ENCODE measurements at regions not wholly inside any gene's neighbourhood (a gene's known extent, or its start where the extent isn't known, plus 50 kb on each side); places are given as distances from the start of the nearest gene placed in this dataset.

GRCh38 chr2:60127191-60127590, 426.3 kb downstream of the BCL11A start:
- TF ChIP-seq, protein P1, sequence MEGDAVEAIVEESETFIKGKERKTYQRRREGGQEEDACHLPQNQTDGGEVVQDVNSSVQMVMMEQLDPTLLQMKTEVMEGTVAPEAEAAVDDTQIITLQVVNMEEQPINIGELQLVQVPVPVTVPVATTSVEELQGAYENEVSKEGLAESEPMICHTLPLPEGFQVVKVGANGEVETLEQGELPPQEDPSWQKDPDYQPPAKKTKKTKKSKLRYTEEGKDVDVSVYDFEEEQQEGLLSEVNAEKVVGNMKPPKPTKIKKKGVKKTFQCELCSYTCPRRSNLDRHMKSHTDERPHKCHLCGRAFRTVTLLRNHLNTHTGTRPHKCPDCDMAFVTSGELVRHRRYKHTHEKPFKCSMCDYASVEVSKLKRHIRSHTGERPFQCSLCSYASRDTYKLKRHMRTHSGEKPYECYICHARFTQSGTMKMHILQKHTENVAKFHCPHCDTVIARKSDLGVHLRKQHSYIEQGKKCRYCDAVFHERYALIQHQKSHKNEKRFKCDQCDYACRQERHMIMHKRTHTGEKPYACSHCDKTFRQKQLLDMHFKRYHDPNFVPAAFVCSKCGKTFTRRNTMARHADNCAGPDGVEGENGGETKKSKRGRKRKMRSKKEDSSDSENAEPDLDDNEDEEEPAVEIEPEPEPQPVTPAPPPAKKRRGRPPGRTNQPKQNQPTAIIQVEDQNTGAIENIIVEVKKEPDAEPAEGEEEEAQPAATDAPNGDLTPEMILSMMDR (IDR thresholded peaks at IDR 0.05; ENCODE audit: insufficient read depth, low read length): no peak
- TF ChIP-seq, protein P2, sequence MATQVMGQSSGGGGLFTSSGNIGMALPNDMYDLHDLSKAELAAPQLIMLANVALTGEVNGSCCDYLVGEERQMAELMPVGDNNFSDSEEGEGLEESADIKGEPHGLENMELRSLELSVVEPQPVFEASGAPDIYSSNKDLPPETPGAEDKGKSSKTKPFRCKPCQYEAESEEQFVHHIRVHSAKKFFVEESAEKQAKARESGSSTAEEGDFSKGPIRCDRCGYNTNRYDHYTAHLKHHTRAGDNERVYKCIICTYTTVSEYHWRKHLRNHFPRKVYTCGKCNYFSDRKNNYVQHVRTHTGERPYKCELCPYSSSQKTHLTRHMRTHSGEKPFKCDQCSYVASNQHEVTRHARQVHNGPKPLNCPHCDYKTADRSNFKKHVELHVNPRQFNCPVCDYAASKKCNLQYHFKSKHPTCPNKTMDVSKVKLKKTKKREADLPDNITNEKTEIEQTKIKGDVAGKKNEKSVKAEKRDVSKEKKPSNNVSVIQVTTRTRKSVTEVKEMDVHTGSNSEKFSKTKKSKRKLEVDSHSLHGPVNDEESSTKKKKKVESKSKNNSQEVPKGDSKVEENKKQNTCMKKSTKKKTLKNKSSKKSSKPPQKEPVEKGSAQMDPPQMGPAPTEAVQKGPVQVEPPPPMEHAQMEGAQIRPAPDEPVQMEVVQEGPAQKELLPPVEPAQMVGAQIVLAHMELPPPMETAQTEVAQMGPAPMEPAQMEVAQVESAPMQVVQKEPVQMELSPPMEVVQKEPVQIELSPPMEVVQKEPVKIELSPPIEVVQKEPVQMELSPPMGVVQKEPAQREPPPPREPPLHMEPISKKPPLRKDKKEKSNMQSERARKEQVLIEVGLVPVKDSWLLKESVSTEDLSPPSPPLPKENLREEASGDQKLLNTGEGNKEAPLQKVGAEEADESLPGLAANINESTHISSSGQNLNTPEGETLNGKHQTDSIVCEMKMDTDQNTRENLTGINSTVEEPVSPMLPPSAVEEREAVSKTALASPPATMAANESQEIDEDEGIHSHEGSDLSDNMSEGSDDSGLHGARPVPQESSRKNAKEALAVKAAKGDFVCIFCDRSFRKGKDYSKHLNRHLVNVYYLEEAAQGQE (IDR thresholded peaks at IDR 0.05; ENCODE audit: insufficient replicate concordance, low read depth): no peak

Measured in HL-60 (cell line).